ENCODE measurements at regions not wholly inside any gene's neighbourhood (a gene's known extent, or its start where the extent isn't known, plus 50 kb on each side); places are given as distances from the start of the nearest gene placed in this dataset.
"Not testable (repeated sequence)": the region's sequence is repeated elsewhere in the genome, so short reads cannot be mapped to it uniquely, and the experiment has no call there.

GRCh38 chr6:139998478-139998877 is 624.0 kb upstream of the CITED2 start:
- not testable (repeated sequence) for TF ChIP-seq POLR2A, CTCF, POLR2AphosphoS5 (IDR thresholded peaks at IDR 0.05)
